C4-2B (cell line): ENCODE measurements at regions not wholly inside any gene's neighbourhood (a gene's known extent, or its start where the extent isn't known, plus 50 kb on each side); places are given as distances from the start of the nearest gene placed in this dataset.
A peak's percentile ranks its signal among the peaks of the same experiment; 100 is the strongest.

Experiments used
- H3K27ac ChIP-seq: fragments of 450-650 bp; 2 replicates; pipeline ENCODE4 v1.5.1; 2017
- ZFX ChIP-seq: fragments of 450-650 bp; IDR thresholded peaks from 2 replicates; pipeline ENCODE4 v1.6.1; 2017
- TF ChIP-seq, protein P1 (sequence below): fragments of 450-650 bp; conservative IDR thresholded peaks from 2 replicates; pipeline ENCODE4 v1.5.1; 2017; ENCODE audit warnings: mild to moderate bottlenecking

DNA sequence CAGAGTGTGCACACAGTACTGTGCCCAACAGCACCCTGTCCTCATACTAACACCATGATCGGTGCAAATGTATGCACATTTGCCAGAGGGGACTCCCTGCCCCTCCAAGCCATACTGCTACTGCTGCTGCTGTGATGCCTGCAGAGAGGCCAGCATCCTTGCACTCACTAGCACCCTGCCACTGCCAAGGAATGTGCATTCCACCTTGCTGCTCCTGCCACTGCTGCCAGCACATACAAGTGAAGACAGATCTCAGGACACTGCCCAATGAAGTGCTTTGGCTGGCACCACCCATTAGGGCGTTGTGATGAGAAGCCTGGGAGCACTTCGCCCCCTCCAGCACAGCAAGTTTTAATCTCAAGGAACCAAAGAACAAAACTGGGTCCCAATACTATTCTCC lies 146.3 kb upstream of the DMD start:
- H3K27ac ChIP-seq, result no peak overlapping the region
- TF ChIP-seq ZFX, result no peak
- TF ChIP-seq, protein P1, sequence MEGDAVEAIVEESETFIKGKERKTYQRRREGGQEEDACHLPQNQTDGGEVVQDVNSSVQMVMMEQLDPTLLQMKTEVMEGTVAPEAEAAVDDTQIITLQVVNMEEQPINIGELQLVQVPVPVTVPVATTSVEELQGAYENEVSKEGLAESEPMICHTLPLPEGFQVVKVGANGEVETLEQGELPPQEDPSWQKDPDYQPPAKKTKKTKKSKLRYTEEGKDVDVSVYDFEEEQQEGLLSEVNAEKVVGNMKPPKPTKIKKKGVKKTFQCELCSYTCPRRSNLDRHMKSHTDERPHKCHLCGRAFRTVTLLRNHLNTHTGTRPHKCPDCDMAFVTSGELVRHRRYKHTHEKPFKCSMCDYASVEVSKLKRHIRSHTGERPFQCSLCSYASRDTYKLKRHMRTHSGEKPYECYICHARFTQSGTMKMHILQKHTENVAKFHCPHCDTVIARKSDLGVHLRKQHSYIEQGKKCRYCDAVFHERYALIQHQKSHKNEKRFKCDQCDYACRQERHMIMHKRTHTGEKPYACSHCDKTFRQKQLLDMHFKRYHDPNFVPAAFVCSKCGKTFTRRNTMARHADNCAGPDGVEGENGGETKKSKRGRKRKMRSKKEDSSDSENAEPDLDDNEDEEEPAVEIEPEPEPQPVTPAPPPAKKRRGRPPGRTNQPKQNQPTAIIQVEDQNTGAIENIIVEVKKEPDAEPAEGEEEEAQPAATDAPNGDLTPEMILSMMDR, result no peak

DNA sequence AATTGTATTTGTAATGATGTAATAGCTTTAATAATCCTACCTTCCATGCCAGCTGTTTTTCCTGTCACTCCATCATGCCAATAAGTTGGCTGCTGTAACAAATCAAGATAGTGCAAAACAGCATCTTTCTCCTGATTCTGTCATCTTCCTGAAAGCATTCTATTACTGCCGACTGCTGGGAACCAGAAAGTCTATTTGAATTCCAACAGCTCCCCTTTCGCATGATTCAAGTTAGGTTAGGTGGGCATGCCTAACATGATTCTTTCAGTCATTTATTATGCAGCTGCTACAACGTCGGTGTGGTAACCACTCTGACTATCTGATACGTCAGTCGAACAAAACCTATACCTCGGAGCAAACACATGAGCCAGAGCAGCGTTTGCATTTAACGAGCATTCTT lies 127.9 kb upstream of the DMD start:
- no peak for TF ChIP-seq ZFX
- TF ChIP-seq, protein P1, result no peak
- no peak overlapping the region for H3K27ac ChIP-seq

DNA sequence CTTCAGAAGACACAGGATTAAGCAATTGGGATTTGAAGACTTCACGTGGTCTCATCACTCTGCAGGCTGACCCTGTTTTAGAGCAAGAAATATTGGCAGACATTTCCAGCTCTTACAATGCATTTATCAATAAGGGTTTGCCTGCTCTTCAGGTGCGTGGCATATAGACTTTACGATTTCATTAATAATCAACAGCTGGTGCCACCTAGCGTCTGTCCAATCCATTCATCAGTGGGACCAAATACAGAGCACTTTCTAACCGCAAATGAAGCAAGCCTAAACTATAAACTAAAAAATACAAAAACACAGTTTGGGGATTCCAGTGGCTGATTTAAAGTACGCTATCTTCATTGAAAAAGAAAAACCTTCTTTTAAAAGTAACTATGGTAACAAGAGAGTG lies 125.4 kb upstream of the DMD start:
- H3K27ac ChIP-seq, result no peak overlapping the region
- no peak for TF ChIP-seq ZFX
- TF ChIP-seq, protein P1, result peak; percentile 62

DNA sequence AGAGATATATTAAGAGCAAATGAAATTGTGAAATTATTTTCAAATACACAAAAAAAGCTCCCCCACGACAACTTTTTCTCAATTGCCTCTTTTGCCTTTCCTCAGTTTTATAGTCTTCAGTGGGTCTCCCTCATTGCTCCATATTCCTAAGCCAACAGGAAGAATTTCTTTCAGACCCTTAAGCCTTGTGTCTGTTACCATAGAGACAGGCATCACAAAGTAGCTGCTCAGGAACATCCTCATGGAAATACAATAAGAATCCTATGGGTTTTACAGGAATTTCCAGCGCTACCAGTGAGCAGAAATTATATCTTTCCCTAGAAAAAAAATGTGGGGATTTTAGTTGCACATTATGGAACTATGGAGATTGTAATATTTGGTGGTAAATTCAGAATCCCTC lies 121.9 kb upstream of the DMD start:
- TF ChIP-seq, protein P1, result no peak
- no peak overlapping the region for H3K27ac ChIP-seq

DNA sequence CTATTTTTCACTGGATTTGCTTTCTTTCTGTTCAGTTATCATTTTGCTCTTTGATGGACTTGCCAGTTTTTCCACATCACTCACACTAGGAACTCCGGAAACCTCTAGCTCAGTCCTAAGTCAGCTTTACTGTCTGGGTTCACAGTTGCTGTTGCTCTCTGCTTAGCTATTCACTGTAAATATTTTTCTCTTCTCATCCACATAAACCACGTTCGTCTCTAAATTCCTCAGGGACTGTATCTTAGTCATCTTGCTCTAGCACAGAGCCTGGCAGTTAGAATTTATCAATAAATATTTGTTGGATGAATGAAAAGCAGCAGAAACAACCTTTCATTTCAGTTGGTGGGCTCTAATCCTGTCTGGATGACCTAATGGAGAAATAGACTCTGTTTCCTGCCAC lies 119.4 kb upstream of the DMD start:
- no peak for TF ChIP-seq ZFX
- TF ChIP-seq, protein P1, result no peak
- no peak overlapping the region for H3K27ac ChIP-seq

DNA sequence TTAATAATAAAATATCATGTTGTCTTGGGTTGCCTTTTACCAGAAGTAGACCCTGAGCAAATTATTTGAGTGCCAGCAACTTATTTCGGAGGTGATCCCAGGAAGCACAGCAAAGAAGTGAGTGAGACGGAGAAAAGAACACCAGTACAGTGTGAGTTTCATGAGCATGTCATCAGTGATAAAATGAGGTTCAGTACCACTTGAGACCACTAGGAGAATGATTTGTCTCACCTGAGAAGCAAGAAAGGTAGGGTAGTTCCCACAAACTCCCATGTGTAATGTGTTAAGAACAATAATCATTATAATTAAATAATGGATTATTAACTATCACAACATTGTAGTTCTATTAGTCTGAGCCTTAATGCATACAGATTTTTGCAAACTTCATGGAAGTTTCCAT lies 112.8 kb upstream of the DMD start:
- TF ChIP-seq ZFX, result no peak
- TF ChIP-seq, protein P1, result peak; percentile 16; the same call in 1 of the 2 replicates
- no peak overlapping the region for H3K27ac ChIP-seq

DNA sequence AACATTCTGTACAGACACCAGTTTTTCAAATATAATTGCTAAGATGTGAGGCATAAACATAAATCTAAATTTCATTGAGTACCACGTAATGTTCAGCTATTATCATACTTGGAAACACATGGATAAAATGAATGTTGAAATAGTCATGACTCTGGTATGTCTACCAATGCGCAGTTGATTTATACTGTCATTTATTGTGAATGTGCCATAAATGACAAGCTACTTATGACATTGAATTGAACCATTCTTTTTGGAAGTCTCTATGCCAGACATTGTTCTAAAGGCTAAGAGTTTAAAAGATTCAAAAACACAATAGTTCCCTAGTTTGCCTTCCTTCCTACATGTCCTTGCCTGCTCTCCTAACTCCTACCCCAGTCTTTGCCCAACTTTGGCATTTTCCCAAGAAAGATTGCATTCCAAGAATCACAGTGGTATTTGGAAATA lies 96.6 kb upstream of the DMD start:
- no peak overlapping the region for H3K27ac ChIP-seq
- TF ChIP-seq ZFX, result no peak
- TF ChIP-seq, protein P1, result no peak
